AG09319 (cell line): ENCODE measurements at regions not wholly inside any gene's neighbourhood (a gene's known extent, or its start where the extent isn't known, plus 50 kb on each side); places are given as distances from the start of the nearest gene placed in this dataset.

ENCODE experiments used
- DNase-seq: peaks from one replicate; pipeline ENCODE4 v3.0.0-alpha.2; 2010; ENCODE audit warnings: low read depth; ENCODE audit errors: extremely low read depth
- CTCF ChIP-seq: IDR thresholded peaks from 2 replicates; pipeline ENCODE4 v1.5.1; 2011; ENCODE audit warnings: low read depth, mild to moderate bottlenecking, inconsistent platforms, low read length, moderate library complexity

GRCh38 chr1:81121306-81121705 is 679.4 kb upstream of the ADGRL2 start:
- DNase-seq = no peak
- no peak for TF ChIP-seq CTCF

- no peak for DNase-seq
- no peak for TF ChIP-seq CTCF
Measured at GRCh38 chr1:81119319-81119718, 681.4 kb upstream of the ADGRL2 start.

- no peak for DNase-seq
- TF ChIP-seq CTCF = no peak
Measured at GRCh38 chr1:81118550-81118949, 682.2 kb upstream of the ADGRL2 start.

GRCh38 chr1:81115422-81115821 is 685.3 kb upstream of the ADGRL2 start:
- TF ChIP-seq CTCF = no peak
- no peak for DNase-seq

GRCh38 chr1:81114191-81114590 is 686.5 kb upstream of the ADGRL2 start:
- TF ChIP-seq CTCF = no peak
- DNase-seq = no peak

- no peak for TF ChIP-seq CTCF
- DNase-seq = no peak
Measured at GRCh38 chr1:81113688-81114087, 687.0 kb upstream of the ADGRL2 start.

- no peak for TF ChIP-seq CTCF
- no peak for DNase-seq
Measured at GRCh38 chr1:81111818-81112217, 688.9 kb upstream of the ADGRL2 start.

GRCh38 chr1:81109038-81109437 is 691.7 kb upstream of the ADGRL2 start:
- no peak for DNase-seq
- TF ChIP-seq CTCF = no peak
